Right atrium auricular region (tissue), 2 donors: ENCODE measurements at regions not wholly inside any gene's neighbourhood (a gene's known extent, or its start where the extent isn't known, plus 50 kb on each side); places are given as distances from the start of the nearest gene placed in this dataset.

Source experiments
- DNase-seq: peaks from one replicate; pipeline ENCODE4 v3.0.0-alpha.2; 2019; ENCODE audit warnings: low spot score
- H3K27ac ChIP-seq, 2 donors: fragments of 200-600 bp; sonication (generic); 1 replicate in 1 of 2; 2 replicates in 1 of 2; pipeline ENCODE4 v1.5.1; 2016 to 2019
- H3K27me3 ChIP-seq, 2 donors: fragments of 200-600 bp; sonication (generic); one replicate each; pipeline versions ENCODE4 v1.5.1 to v1.6.0; 2017 to 2019
- H3K36me3 ChIP-seq: fragments of 200-600 bp; sonication (generic); one replicate; pipeline ENCODE4 v1.5.1; 2016
- H3K4me1 ChIP-seq, 2 donors: fragments of 200-600 bp; sonication (generic); one replicate each; pipeline versions ENCODE4 v1.5.1 to v1.6.0; 2017 to 2019
- H3K4me3 ChIP-seq, 2 donors: fragments of 200-600 bp; sonication (generic); 1 replicate in 1 of 2; 2 replicates in 1 of 2; pipeline ENCODE4 v1.5.1; 2017 to 2019; ENCODE audit warnings: mild to moderate bottlenecking in 1 of 2, moderate library complexity in 1 of 2
- H3K9me3 ChIP-seq, 2 donors: fragments of 200-600 bp; sonication (generic); one replicate each; pipeline ENCODE4 v1.5.1; 2019
- TF ChIP-seq, protein P1 (sequence below), 2 donors: fragments of 200-600 bp; sonication (generic); IDR thresholded peaks; one replicate each; pipeline ENCODE4 v1.5.1; 2019; ENCODE audit warnings: antibody characterized with exemption in 2 of 2

DNA sequence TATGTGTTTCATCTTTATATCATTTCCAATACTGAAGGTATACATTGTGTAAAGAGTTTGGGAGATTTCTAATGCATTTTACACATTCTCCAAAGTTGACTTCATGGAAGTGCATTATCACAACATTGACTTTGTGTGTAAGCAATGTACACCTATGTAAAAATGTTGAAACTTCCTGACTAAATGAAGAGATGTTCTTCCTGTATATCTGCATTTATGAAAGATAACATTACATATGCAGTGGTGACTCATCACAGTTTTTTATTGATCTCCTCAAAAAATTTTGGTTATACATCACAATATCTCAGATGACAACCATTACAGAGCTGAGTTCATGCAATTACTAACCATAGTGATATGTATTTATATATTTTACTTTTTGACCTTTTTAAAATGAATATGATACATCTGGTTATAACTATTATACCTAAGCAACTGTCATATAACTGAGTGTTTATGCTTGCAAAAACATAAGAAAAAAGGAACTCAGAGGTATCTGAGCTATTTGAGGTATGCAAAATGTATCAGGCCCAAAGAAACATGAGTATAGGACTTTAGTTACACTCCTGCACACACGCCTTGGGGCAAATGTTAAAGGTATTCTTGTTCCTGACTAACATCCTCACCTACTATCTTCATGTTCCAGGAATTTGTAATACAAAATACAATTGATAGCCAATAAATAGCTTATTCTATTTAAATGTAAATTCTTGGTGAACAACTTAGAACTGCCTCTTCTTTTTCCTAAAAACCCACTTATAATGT lies 88.2 kb upstream of the OLFM3 start:
- Histone ChIP-seq H3K4me1 (no peaks in the 10 kb centered on the region), H3K27ac (no peak overlapping the region), H3K36me3 (no peaks in the 10 kb centered on the region), H3K9me3 (no peaks in the 10 kb centered on the region), H3K27me3 (no peaks in the 10 kb centered on the region), H3K4me3 (no peak overlapping the region)
- no peak for DNase-seq
- TF ChIP-seq, protein P1, sequence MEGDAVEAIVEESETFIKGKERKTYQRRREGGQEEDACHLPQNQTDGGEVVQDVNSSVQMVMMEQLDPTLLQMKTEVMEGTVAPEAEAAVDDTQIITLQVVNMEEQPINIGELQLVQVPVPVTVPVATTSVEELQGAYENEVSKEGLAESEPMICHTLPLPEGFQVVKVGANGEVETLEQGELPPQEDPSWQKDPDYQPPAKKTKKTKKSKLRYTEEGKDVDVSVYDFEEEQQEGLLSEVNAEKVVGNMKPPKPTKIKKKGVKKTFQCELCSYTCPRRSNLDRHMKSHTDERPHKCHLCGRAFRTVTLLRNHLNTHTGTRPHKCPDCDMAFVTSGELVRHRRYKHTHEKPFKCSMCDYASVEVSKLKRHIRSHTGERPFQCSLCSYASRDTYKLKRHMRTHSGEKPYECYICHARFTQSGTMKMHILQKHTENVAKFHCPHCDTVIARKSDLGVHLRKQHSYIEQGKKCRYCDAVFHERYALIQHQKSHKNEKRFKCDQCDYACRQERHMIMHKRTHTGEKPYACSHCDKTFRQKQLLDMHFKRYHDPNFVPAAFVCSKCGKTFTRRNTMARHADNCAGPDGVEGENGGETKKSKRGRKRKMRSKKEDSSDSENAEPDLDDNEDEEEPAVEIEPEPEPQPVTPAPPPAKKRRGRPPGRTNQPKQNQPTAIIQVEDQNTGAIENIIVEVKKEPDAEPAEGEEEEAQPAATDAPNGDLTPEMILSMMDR (IDR thresholded peaks at IDR 0.05): no peak

DNA sequence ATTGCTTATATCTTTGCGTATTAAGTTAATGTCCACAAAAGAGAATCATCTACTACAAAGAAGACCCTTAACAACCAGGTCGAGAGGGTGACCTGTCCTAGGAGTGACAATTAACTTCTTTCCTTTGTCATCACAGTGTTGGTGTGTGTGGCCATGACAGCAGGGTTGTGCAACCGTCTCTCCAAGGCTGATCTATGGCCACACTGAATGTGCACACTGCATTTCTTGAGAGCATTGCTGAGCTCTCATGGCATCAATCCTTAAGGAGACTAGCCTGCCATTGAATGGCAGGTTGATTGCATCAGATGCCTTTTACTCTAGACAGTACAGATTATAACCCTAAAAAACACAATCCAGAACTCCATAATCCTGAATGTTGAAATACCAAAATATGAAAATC lies 86.5 kb upstream of the OLFM3 start:
- H3K27ac ChIP-seq: no peak overlapping the region
- H3K9me3 ChIP-seq: no peaks in the 10 kb centered on the region
- H3K4me1 ChIP-seq: no peaks in the 10 kb centered on the region
- no peaks in the 10 kb centered on the region for H3K27me3 ChIP-seq
- H3K36me3 ChIP-seq: no peaks in the 10 kb centered on the region
- TF ChIP-seq, protein P1 (IDR thresholded peaks at IDR 0.05): no peak
- H3K4me3 ChIP-seq: no peak overlapping the region
- DNase-seq: no peak

DNA sequence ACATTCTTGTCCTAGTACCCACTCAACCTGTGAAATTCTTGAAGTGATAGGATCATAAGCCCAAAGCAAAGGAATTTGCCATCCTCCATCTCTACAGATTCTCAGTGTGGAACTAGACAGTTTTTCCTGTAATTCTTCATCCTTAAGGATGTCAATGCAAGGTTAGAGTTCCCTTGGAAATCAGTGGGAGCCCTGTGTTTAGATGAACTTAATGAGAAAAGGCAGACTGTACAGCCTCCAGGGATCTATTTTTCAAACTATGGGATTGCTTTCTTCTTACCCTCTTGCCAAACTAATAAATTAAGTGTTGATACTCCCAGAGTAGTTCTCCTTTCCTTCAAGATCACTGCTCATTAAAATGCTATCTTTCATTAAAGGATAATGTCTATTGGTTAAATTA lies 78.1 kb upstream of the OLFM3 start:
- Histone ChIP-seq H3K9me3 (no peaks in the 10 kb centered on the region), H3K36me3 (no peaks in the 10 kb centered on the region), H3K27ac (no peak overlapping the region), H3K4me3 (no peak overlapping the region), H3K27me3 (no peaks in the 10 kb centered on the region), H3K4me1 (no peaks in the 10 kb centered on the region)
- TF ChIP-seq, protein P1 (IDR thresholded peaks at IDR 0.05): no peak
- no peak for DNase-seq

DNA sequence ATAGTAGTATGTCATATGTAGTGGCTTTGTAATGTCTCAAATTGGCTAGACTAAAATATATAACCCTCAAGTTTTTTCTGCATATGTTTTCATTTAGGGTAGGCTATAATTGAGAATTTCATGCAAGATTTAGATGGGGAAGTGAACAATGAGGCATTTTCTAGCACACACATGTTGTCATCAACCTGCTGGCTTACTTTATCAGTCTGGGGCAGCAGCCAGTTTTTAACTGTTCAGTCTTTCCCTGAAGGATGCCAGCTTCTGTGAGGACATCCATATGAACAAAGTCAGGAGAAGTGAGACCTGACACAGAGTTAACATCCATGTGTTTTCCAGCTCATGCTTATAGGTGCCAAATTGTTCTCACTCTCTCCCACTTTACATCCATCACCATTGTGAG lies 74.7 kb upstream of the OLFM3 start:
- no peaks in the 10 kb centered on the region for H3K27me3 ChIP-seq
- no peaks in the 10 kb centered on the region for H3K36me3 ChIP-seq
- H3K4me3 ChIP-seq: no peak overlapping the region
- TF ChIP-seq, protein P1 (IDR thresholded peaks at IDR 0.05): no peak
- H3K9me3 ChIP-seq: no peaks in the 10 kb centered on the region
- no peak overlapping the region for H3K27ac ChIP-seq
- no peaks in the 10 kb centered on the region for H3K4me1 ChIP-seq
- DNase-seq: no peak

DNA sequence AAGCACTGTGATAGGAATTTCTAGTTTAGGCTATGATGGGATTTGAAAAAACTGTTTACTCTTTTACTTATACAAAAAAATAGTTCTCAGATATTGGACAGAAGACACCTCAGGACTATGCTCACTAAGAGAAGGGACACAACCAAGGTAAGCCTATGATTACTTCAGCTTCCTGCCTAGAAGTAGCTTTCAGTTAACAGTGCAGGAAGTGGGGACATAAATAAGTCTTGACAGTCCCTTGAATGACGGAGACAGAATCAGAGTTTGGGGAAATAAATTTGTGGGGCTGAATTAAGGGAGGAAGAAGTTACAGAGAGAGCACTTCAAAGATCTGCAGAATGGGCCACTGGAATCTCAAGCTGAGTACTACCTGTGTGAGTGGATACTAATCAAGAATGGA lies 53.8 kb upstream of the OLFM3 start:
- TF ChIP-seq, protein P1 (IDR thresholded peaks at IDR 0.05): no peak
- H3K36me3 ChIP-seq: no peaks in the 10 kb centered on the region
- H3K9me3 ChIP-seq: no peaks in the 10 kb centered on the region
- H3K27me3 ChIP-seq: no peaks in the 10 kb centered on the region
- no peaks in the 10 kb centered on the region for H3K4me1 ChIP-seq
- no peak for DNase-seq
- H3K27ac ChIP-seq: no peak overlapping the region
- H3K4me3 ChIP-seq: no peak overlapping the region

DNA sequence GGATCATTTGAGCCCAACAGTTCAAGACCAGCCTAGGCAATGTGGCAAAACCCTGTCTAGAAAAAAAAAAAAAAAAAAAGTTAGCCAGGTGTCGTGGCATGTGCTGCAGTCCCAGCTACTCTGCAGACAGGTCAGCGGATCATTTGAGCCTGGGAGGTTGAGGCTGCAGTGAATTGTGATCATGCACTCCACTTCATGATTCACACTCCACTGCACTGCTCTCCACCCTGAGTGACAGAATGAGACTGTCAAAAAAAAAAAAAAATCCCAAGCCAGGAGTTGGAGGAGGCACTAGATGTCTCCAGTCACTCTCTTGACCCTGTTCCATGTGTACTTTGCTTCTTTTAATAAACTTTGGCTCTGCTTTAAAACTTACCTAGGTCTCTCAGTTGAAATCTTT lies 51.0 kb upstream of the OLFM3 start:
- no peak overlapping the region for H3K27ac ChIP-seq
- H3K4me1 ChIP-seq: no peaks in the 10 kb centered on the region
- H3K27me3 ChIP-seq: no peaks in the 10 kb centered on the region
- H3K9me3 ChIP-seq: no peaks in the 10 kb centered on the region
- no peaks in the 10 kb centered on the region for H3K36me3 ChIP-seq
- DNase-seq: no peak
- TF ChIP-seq, protein P1 (IDR thresholded peaks at IDR 0.05): no peak
- no peak overlapping the region for H3K4me3 ChIP-seq
